ENCODE measurements at regions not wholly inside any gene's neighbourhood (a gene's known extent, or its start where the extent isn't known, plus 50 kb on each side); places are given as distances from the start of the nearest gene placed in this dataset.

DNA sequence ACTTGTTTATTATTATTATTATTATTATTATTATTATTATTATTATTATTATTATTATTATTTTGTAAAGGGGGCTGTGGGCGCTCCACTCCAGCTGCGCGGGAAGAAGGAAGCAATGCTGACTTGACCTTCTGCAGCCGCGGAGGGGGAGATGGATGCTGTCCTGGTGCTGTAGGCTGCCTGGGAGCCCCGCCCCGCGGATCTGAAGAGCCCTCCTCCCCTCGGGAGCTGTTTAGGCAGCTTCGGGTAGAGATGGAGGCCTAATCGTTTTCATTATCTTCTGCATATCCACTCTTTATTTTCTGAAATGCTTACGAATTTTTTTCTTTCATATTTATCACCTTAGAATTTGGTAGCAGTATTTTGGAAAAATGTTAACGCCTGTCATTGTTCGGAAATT lies 101.2 kb upstream of the KLF6 start:
- TF ChIP-seq CTCF (IDR thresholded peaks at IDR 0.05; ENCODE audit: low read depth, low read length, missing input control): no peak
- TF ChIP-seq, protein P1, sequence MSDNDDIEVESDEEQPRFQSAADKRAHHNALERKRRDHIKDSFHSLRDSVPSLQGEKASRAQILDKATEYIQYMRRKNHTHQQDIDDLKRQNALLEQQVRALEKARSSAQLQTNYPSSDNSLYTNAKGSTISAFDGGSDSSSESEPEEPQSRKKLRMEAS (IDR thresholded peaks at IDR 0.05): no peak
- no peak for TF ChIP-seq TAF1 (conservative IDR thresholded peaks at IDR 0.05)
- no peak for TF ChIP-seq SP1 (IDR thresholded peaks at IDR 0.05)
- TF ChIP-seq FOXA1 (IDR thresholded peaks at IDR 0.05): no peak
- TF ChIP-seq, protein P2, sequence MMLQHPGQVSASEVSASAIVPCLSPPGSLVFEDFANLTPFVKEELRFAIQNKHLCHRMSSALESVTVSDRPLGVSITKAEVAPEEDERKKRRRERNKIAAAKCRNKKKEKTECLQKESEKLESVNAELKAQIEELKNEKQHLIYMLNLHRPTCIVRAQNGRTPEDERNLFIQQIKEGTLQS (IDR thresholded peaks at IDR 0.05): no peak
- TF ChIP-seq YY1 (IDR thresholded peaks at IDR 0.05): no peak
- TF ChIP-seq RAD21 (IDR thresholded peaks at IDR 0.05): no peak
- no peak for TF ChIP-seq EGR1 (IDR thresholded peaks at IDR 0.05; ENCODE audit: low read depth in 2 of 2)
- no peak for TF ChIP-seq GABPA (IDR thresholded peaks at IDR 0.05 in 1 of 2, conservative IDR thresholded peaks at IDR 0.05 in 1 of 2)

All from liver (tissue), 3 donors.